Karpas-422 (cell line): ENCODE measurements at regions not wholly inside any gene's neighbourhood (a gene's known extent, or its start where the extent isn't known, plus 50 kb on each side); places are given as distances from the start of the nearest gene placed in this dataset.

Experiments
- DNase-seq: peaks from one replicate; pipeline ENCODE4 v3.0.0-alpha.2; 2015
- H2AFZ ChIP-seq: fragments of 200-600 bp; sonication (generic); 2 replicates; pipeline ENCODE4 v1.6.1; 2014; ENCODE audit warnings: antibody characterized with exemption, low read length, mixed read lengths
- H3K27ac ChIP-seq: fragments of 200-600 bp; sonication (generic); 2 replicates; pipeline ENCODE4 v1.5.1; 2014; ENCODE audit warnings: mild to moderate bottlenecking, low read length, moderate library complexity
- H3K27me3 ChIP-seq: fragments of 200-600 bp; sonication (generic); 2 replicates; pipeline ENCODE4 v1.6.1; 2014; ENCODE audit warnings: low read length, mixed read lengths
- H3K36me3 ChIP-seq: fragments of 200-600 bp; sonication (generic); 2 replicates; pipeline ENCODE4 v1.6.1; 2014; ENCODE audit warnings: low read length, mixed read lengths; ENCODE audit not compliant: insufficient read depth
- H3K4me1 ChIP-seq: fragments of 200-600 bp; sonication (generic); 2 replicates; pipeline ENCODE4 v1.6.1; 2014; ENCODE audit warnings: mild to moderate bottlenecking, low read length, mixed read lengths
- H3K4me2 ChIP-seq: fragments of 200-600 bp; sonication (generic); 2 replicates; pipeline ENCODE4 v1.6.1; 2014; ENCODE audit warnings: low read length, low read depth, mild to moderate bottlenecking; ENCODE audit not compliant: poor library complexity, severe bottlenecking
- H3K4me3 ChIP-seq: fragments of 200-600 bp; sonication (generic); 2 replicates; pipeline ENCODE4 v1.5.1; 2014; ENCODE audit warnings: mild to moderate bottlenecking, antibody characterized with exemption, low read length, mixed read lengths
- H3K79me2 ChIP-seq: fragments of 200-600 bp; sonication (generic); 2 replicates; pipeline ENCODE4 v1.6.1; 2014; ENCODE audit warnings: mild to moderate bottlenecking, low read length, mixed read lengths
- H3K9ac ChIP-seq: fragments of 200-600 bp; sonication (generic); 2 replicates; pipeline ENCODE4 v1.6.0; 2014; ENCODE audit warnings: low read length
- H3K9me2 ChIP-seq: fragments of 200-600 bp; sonication (generic), shearing (Covaris generic); replicated peaks from 2 replicates; pipeline ENCODE4 v1.6.0; 2014; ENCODE audit warnings: mild to moderate bottlenecking, low read length, moderate library complexity; ENCODE audit not compliant: insufficient read depth
- H3K9me3 ChIP-seq: fragments of 300-700, 200-600 bp; sonication (generic); 2 replicates; pipeline ENCODE4 v1.6.1; 2014; ENCODE audit warnings: low read length, mixed read lengths
- H4K20me1 ChIP-seq: fragments of 200-600 bp; sonication (generic); 2 replicates; pipeline ENCODE4 v1.6.1; 2014; ENCODE audit warnings: mild to moderate bottlenecking, antibody characterized with exemption, low read length, low read depth; ENCODE audit not compliant: insufficient read depth

GRCh38 chr13:40155201-40155600 is 499.7 kb downstream of the COG6 start:
- Histone ChIP-seq H3K27me3 (no peaks in the 10 kb centered on the region), H3K27ac (no peak overlapping the region), H3K9me3 (no peaks in the 10 kb centered on the region), H3K79me2 (no peaks in the 10 kb centered on the region), H3K9ac (no peak overlapping the region), H3K36me3 (no peaks in the 10 kb centered on the region), H3K4me3 (no peak overlapping the region), H2AFZ (no peak overlapping the region), H3K4me1 (peaks cover 44% of the 10 kb centered on the region), H3K4me2 (no peak overlapping the region), H3K9me2 (no peaks in the 10 kb centered on the region), H4K20me1 (no peaks in the 10 kb centered on the region)
- no peak for DNase-seq

- Histone ChIP-seq H3K27ac (no peak overlapping the region), H3K36me3 (no peaks in the 10 kb centered on the region), H3K4me1 (peaks cover 48% of the 10 kb centered on the region), H3K9me2 (no peaks in the 10 kb centered on the region), H3K9ac (no peak overlapping the region), H4K20me1 (no peaks in the 10 kb centered on the region), H3K4me2 (no peak overlapping the region), H3K4me3 (no peak overlapping the region), H3K27me3 (no peaks in the 10 kb centered on the region), H3K9me3 (no peaks in the 10 kb centered on the region), H3K79me2 (no peaks in the 10 kb centered on the region), H2AFZ (peak overlapping the region; percentile 3; the same call in 1 of the 2 replicates)
- no peak for DNase-seq
These were observed 502.8 kb downstream of the COG6 start for GRCh38 chr13:40158218-40158617.

GRCh38 chr13:40158757-40159156 is 503.3 kb downstream of the COG6 start:
- H4K20me1 ChIP-seq: no peaks in the 10 kb centered on the region
- no peak overlapping the region for H3K9ac ChIP-seq
- peak; percentile 53 for DNase-seq
- H3K4me3 ChIP-seq: no peak overlapping the region
- H3K27me3 ChIP-seq: no peaks in the 10 kb centered on the region
- H3K79me2 ChIP-seq: no peaks in the 10 kb centered on the region
- peak overlapping the region; percentile 3; the same call in 1 of the 2 replicates for H2AFZ ChIP-seq
- peaks cover 42% of the 10 kb centered on the region for H3K4me1 ChIP-seq
- H3K9me3 ChIP-seq: no peaks in the 10 kb centered on the region
- no peaks in the 10 kb centered on the region for H3K9me2 ChIP-seq
- no peak overlapping the region for H3K4me2 ChIP-seq
- H3K27ac ChIP-seq: no peak overlapping the region
- no peaks in the 10 kb centered on the region for H3K36me3 ChIP-seq

GRCh38 chr13:40159736-40160135 is 504.3 kb downstream of the COG6 start:
- H3K9me3 ChIP-seq: no peaks in the 10 kb centered on the region

GRCh38 chr13:40160618-40161350 is 505.3 kb downstream of the COG6 start:
- H3K36me3 ChIP-seq: no peaks in the 10 kb centered on the region
- peak; percentile 69 for DNase-seq
- peak overlapping the region; percentile 70; the same call in 1 of the 2 replicates for H2AFZ ChIP-seq
- H3K27me3 ChIP-seq: no peaks in the 10 kb centered on the region
- H3K4me2 ChIP-seq: peak overlapping the region; percentile 53
- no peaks in the 10 kb centered on the region for H4K20me1 ChIP-seq
- no peak overlapping the region for H3K27ac ChIP-seq
- H3K4me3 ChIP-seq: no peak overlapping the region
- no peaks in the 10 kb centered on the region for H3K9me2 ChIP-seq
- no peaks in the 10 kb centered on the region for H3K9me3 ChIP-seq
- H3K9ac ChIP-seq: peak overlapping the region; percentile 31
- peaks cover 41% of the 10 kb centered on the region for H3K4me1 ChIP-seq
- no peaks in the 10 kb centered on the region for H3K79me2 ChIP-seq

More at GRCh38 chr13:40159736-40160135, 504.3 kb downstream of the COG6 start:
- Histone ChIP-seq H3K27ac (no peak overlapping the region; the same call in 1 of the 2 replicates), H3K79me2 (no peaks in the 10 kb centered on the region), H3K9ac (peak overlapping the region; percentile 31), H4K20me1 (no peaks in the 10 kb centered on the region), H3K27me3 (no peaks in the 10 kb centered on the region), H3K36me3 (no peaks in the 10 kb centered on the region), H3K4me1 (peaks cover 41% of the 10 kb centered on the region), H3K4me2 (peak overlapping the region; percentile 53), H3K4me3 (no peak overlapping the region), H3K9me2 (no peaks in the 10 kb centered on the region), H2AFZ (peak overlapping the region; percentile 70; the same call in 1 of the 2 replicates)
- DNase-seq: no peak

GRCh38 chr13:40161351-40161810 is 505.1 kb downstream of the FOXO1 start:
- no peaks in the 10 kb centered on the region for H3K9me3 ChIP-seq
- H3K9ac ChIP-seq: no peak overlapping the region
- H4K20me1 ChIP-seq: no peaks in the 10 kb centered on the region
- peaks cover 41% of the 10 kb centered on the region for H3K4me1 ChIP-seq
- no peaks in the 10 kb centered on the region for H3K79me2 ChIP-seq
- no peak overlapping the region for H3K4me3 ChIP-seq
- peak overlapping the region; percentile 15; the same call in 1 of the 2 replicates for H2AFZ ChIP-seq
- H3K9me2 ChIP-seq: no peaks in the 10 kb centered on the region
- H3K27ac ChIP-seq: no peak overlapping the region
- peak overlapping the region; percentile 53 for H3K4me2 ChIP-seq
- no peaks in the 10 kb centered on the region for H3K36me3 ChIP-seq
- DNase-seq: peak; percentile 48
- no peaks in the 10 kb centered on the region for H3K27me3 ChIP-seq

GRCh38 chr13:40161931-40162330 is 504.5 kb downstream of the FOXO1 start:
- Histone ChIP-seq H3K9me2 (no peaks in the 10 kb centered on the region), H4K20me1 (no peaks in the 10 kb centered on the region), H3K4me2 (no peak overlapping the region), H2AFZ (no peak overlapping the region), H3K79me2 (no peaks in the 10 kb centered on the region), H3K4me1 (peaks cover 41% of the 10 kb centered on the region), H3K4me3 (no peak overlapping the region), H3K36me3 (no peaks in the 10 kb centered on the region), H3K9me3 (no peaks in the 10 kb centered on the region), H3K27me3 (no peaks in the 10 kb centered on the region), H3K9ac (no peak overlapping the region), H3K27ac (no peak overlapping the region)
- DNase-seq: no peak

GRCh38 chr13:40163066-40164000 is 503.1 kb downstream of the FOXO1 start:
- DNase-seq: no peak
- Histone ChIP-seq H3K9me2 (no peaks in the 10 kb centered on the region), H3K27me3 (no peaks in the 10 kb centered on the region), H2AFZ (no peak overlapping the region), H3K27ac (no peak overlapping the region), H4K20me1 (no peaks in the 10 kb centered on the region), H3K4me1 (peaks cover 36% of the 10 kb centered on the region), H3K4me3 (no peak overlapping the region), H3K79me2 (no peaks in the 10 kb centered on the region), H3K4me2 (no peak overlapping the region), H3K9me3 (no peaks in the 10 kb centered on the region), H3K9ac (no peak overlapping the region), H3K36me3 (no peaks in the 10 kb centered on the region)
